ENCODE measurements at regions not wholly inside any gene's neighbourhood (a gene's known extent, or its start where the extent isn't known, plus 50 kb on each side); places are given as distances from the start of the nearest gene placed in this dataset.

GRCh38 chr3:72231439-72232196, 446.7 kb upstream of the PROK2 start:
- TF ChIP-seq CTCF (IDR thresholded peaks at IDR 0.05), result no peak
- H3K9me3 ChIP-seq, result no peaks in the 10 kb centered on the region
- ATAC-seq, result no peak
- no peaks in the 10 kb centered on the region for H3K27me3 ChIP-seq (ENCODE audit: low read depth)
- no peak overlapping the region for H3K27ac ChIP-seq
- no peaks in the 10 kb centered on the region for H3K4me1 ChIP-seq
- no peak for DNase-seq
- H3K4me3 ChIP-seq, result no peak overlapping the region
- intact Hi-C loops (cut with DNase I), result no loop called here
- no peaks in the 10 kb centered on the region for H3K36me3 ChIP-seq

GRCh38 chr3:72230774-72231379, 445.9 kb upstream of the PROK2 start:
- Histone ChIP-seq H3K4me3 (no peak overlapping the region), H3K27ac (no peak overlapping the region), H3K36me3 (no peaks in the 10 kb centered on the region), H3K4me1 (no peaks in the 10 kb centered on the region), H3K27me3 (ENCODE audit: low read depth) (no peaks in the 10 kb centered on the region), H3K9me3 (peaks cover 2% of the 10 kb centered on the region)
- DNase-seq, result no peak
- intact Hi-C loops (cut with DNase I), result no loop called here
- no peak for TF ChIP-seq CTCF (IDR thresholded peaks at IDR 0.05)
- no peak for ATAC-seq

- H3K9me3 ChIP-seq, result peaks cover 12% of the 10 kb centered on the region
- no peak for TF ChIP-seq CTCF (IDR thresholded peaks at IDR 0.05)
- intact Hi-C loops (cut with DNase I), result no loop called here
- no peaks in the 10 kb centered on the region for H3K36me3 ChIP-seq
- no peak for ATAC-seq
- DNase-seq, result no peak
- no peak overlapping the region for H3K27ac ChIP-seq
- no peaks in the 10 kb centered on the region for H3K27me3 ChIP-seq (ENCODE audit: low read depth)
- no peak overlapping the region for H3K4me3 ChIP-seq
- no peaks in the 10 kb centered on the region for H3K4me1 ChIP-seq
Measured at GRCh38 chr3:72229952-72230351, 445.0 kb upstream of the PROK2 start.

- H3K27ac ChIP-seq, result no peak overlapping the region
- DNase-seq, result no peak
- no peak for ATAC-seq
- H3K4me1 ChIP-seq, result no peaks in the 10 kb centered on the region
- no peaks in the 10 kb centered on the region for H3K36me3 ChIP-seq
- intact Hi-C loops (cut with DNase I), result no loop called here
- no peak for TF ChIP-seq CTCF (IDR thresholded peaks at IDR 0.05)
- no peak overlapping the region for H3K4me3 ChIP-seq
- no peaks in the 10 kb centered on the region for H3K27me3 ChIP-seq (ENCODE audit: low read depth)
- H3K9me3 ChIP-seq, result peaks cover 21% of the 10 kb centered on the region
Measured at GRCh38 chr3:72227486-72228070, 442.6 kb upstream of the PROK2 start.

- intact Hi-C loops (cut with DNase I), result no loop called here
- Histone ChIP-seq H3K27ac (no peak overlapping the region), H3K27me3 (ENCODE audit: low read depth) (no peaks in the 10 kb centered on the region), H3K36me3 (no peaks in the 10 kb centered on the region), H3K4me3 (no peak overlapping the region), H3K9me3 (peaks cover 21% of the 10 kb centered on the region), H3K4me1 (no peaks in the 10 kb centered on the region)
- no peak for DNase-seq
- ATAC-seq, result no peak
- no peak for TF ChIP-seq CTCF (IDR thresholded peaks at IDR 0.05)
Measured at GRCh38 chr3:72224804-72225509, 440.0 kb upstream of the PROK2 start.
